HepG2 (cell line): ENCODE measurements at regions not wholly inside any gene's neighbourhood (a gene's known extent, or its start where the extent isn't known, plus 50 kb on each side); places are given as distances from the start of the nearest gene placed in this dataset.

Source experiments
- ATF1 ChIP-seq: IDR thresholded peaks from 2 replicates; pipeline ENCODE4 v1.6.1; 2016; ENCODE audit warnings: mild to moderate bottlenecking, control low read depth
- CHCHD3 ChIP-seq: sonication (generic); formaldehyde crosslinking; IDR thresholded peaks from 2 replicates; pipeline ENCODE4 v1.8.0; 2022; ENCODE audit warnings: mild to moderate bottlenecking, missing genetic modification reagents, moderate library complexity
- GZF1 ChIP-seq: sonication (generic); formaldehyde crosslinking; IDR thresholded peaks from 2 replicates; pipeline ENCODE4 v1.5.1; 2020; ENCODE audit warnings: mild to moderate bottlenecking, missing genetic modification reagents
- HMGXB4 ChIP-seq, 2 experiments: sonication (generic) in 1 of 2; formaldehyde crosslinking in 1 of 2; IDR thresholded peaks; 2 replicates each; pipeline versions ENCODE4 v1.4.0 to v1.6.1; 2018 to 2020; ENCODE audit warnings: missing genetic modification reagents in 2 of 2, borderline replicate concordance in 1 of 2, low read depth in 1 of 2, mild to moderate bottlenecking in 1 of 2, missing biosample characterization in 1 of 2
- HNRNPUL1 ChIP-seq: fragments of 200-400 bp; formaldehyde crosslinking; IDR thresholded peaks from 2 replicates; pipeline ENCODE4 v1.6.1; 2017; ENCODE audit warnings: low read depth, mild to moderate bottlenecking, low read length, moderate library complexity
- IKZF4 ChIP-seq: sonication (generic); formaldehyde crosslinking; IDR thresholded peaks from 2 replicates; pipeline ENCODE4 v1.5.1; 2020; ENCODE audit warnings: borderline replicate concordance, mild to moderate bottlenecking, low read depth, missing genetic modification reagents; ENCODE audit errors: not compliant biosample characterization
- MIXL1 ChIP-seq: IDR thresholded peaks from 2 replicates; pipeline ENCODE4 v1.6.1; 2016
- SNRNP70 ChIP-seq: fragments of 200-400 bp; formaldehyde crosslinking; IDR thresholded peaks from 2 replicates; pipeline ENCODE4 v1.6.1; 2017; ENCODE audit warnings: mild to moderate bottlenecking, low read depth, low read length, moderate library complexity
- SPEN ChIP-seq: sonication (generic); formaldehyde crosslinking; IDR thresholded peaks from 2 replicates; pipeline ENCODE4 v1.5.1; 2020; ENCODE audit warnings: low read depth, mild to moderate bottlenecking, missing genetic modification reagents
- STAG1 ChIP-seq: sonication (generic); formaldehyde crosslinking; IDR thresholded peaks from 2 replicates; pipeline ENCODE4 v1.4.0; 2020; ENCODE audit warnings: missing genetic modification reagents
- TCF7L2 ChIP-seq: IDR thresholded peaks from 2 replicates; pipeline ENCODE4 v1.6.1; 2011; ENCODE audit warnings: mild to moderate bottlenecking, low read depth, low read length, moderate library complexity
- ZBTB4 ChIP-seq: sonication (generic); formaldehyde crosslinking; IDR thresholded peaks from 2 replicates; pipeline ENCODE4 v1.4.0; 2020; ENCODE audit warnings: missing genetic modification reagents, mild to moderate bottlenecking, borderline replicate concordance
- ZBTB7B ChIP-seq: sonication (generic); formaldehyde crosslinking; IDR thresholded peaks from 2 replicates; pipeline ENCODE4 v1.4.0; 2020; ENCODE audit warnings: missing genetic modification reagents
- ZC3H4 ChIP-seq: sonication (generic); formaldehyde crosslinking; IDR thresholded peaks from 2 replicates; pipeline ENCODE4 v1.4.0; 2020; ENCODE audit warnings: missing genetic modification reagents, borderline replicate concordance
- ZNF513 ChIP-seq: sonication (generic); formaldehyde crosslinking; conservative IDR thresholded peaks from 2 replicates; pipeline ENCODE4 v1.5.0; 2020; ENCODE audit warnings: missing genetic modification reagents
- ZNF83 ChIP-seq: sonication (generic); formaldehyde crosslinking; IDR thresholded peaks from 2 replicates; pipeline ENCODE4 v1.4.0; 2020; ENCODE audit warnings: missing genetic modification reagents, mild to moderate bottlenecking, borderline replicate concordance
- ZSCAN30 ChIP-seq: sonication (generic); formaldehyde crosslinking; IDR thresholded peaks from 2 replicates; pipeline ENCODE4 v1.5.0; 2020; ENCODE audit warnings: mild to moderate bottlenecking, missing genetic modification reagents
- TF ChIP-seq, protein P1 (sequence below): sonication (generic); formaldehyde crosslinking; IDR thresholded peaks from 2 replicates; pipeline ENCODE4 v1.4.0; 2020; ENCODE audit warnings: missing genetic modification reagents, borderline replicate concordance
- TF ChIP-seq, protein P2 (sequence below): sonication (generic); formaldehyde crosslinking; IDR thresholded peaks from 2 replicates; pipeline ENCODE4 v1.8.0; 2022; ENCODE audit warnings: missing genetic modification reagents, mild to moderate bottlenecking, moderate library complexity, borderline replicate concordance

GRCh38 chr4:189364032-189364449 is 576.6 kb upstream of the FRG1 start (continued):
- TF ChIP-seq, protein P1, sequence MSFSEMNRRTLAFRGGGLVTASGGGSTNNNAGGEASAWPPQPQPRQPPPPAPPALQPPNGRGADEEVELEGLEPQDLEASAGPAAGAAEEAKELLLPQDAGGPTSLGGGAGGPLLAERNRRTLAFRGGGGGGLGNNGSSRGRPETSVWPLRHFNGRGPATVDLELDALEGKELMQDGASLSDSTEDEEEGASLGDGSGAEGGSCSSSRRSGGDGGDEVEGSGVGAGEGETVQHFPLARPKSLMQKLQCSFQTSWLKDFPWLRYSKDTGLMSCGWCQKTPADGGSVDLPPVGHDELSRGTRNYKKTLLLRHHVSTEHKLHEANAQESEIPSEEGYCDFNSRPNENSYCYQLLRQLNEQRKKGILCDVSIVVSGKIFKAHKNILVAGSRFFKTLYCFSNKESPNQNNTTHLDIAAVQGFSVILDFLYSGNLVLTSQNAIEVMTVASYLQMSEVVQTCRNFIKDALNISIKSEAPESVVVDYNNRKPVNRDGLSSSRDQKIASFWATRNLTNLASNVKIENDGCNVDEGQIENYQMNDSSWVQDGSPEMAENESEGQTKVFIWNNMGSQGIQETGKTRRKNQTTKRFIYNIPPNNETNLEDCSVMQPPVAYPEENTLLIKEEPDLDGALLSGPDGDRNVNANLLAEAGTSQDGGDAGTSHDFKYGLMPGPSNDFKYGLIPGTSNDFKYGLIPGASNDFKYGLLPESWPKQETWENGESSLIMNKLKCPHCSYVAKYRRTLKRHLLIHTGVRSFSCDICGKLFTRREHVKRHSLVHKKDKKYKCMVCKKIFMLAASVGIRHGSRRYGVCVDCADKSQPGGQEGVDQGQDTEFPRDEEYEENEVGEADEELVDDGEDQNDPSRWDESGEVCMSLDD (CRISPR knock-in tag): no peak
- no peak for TF ChIP-seq ZC3H4 (CRISPR knock-in tag)
- no peak for TF ChIP-seq STAG1
- no peak for TF ChIP-seq MIXL1
- TF ChIP-seq, protein P2, sequence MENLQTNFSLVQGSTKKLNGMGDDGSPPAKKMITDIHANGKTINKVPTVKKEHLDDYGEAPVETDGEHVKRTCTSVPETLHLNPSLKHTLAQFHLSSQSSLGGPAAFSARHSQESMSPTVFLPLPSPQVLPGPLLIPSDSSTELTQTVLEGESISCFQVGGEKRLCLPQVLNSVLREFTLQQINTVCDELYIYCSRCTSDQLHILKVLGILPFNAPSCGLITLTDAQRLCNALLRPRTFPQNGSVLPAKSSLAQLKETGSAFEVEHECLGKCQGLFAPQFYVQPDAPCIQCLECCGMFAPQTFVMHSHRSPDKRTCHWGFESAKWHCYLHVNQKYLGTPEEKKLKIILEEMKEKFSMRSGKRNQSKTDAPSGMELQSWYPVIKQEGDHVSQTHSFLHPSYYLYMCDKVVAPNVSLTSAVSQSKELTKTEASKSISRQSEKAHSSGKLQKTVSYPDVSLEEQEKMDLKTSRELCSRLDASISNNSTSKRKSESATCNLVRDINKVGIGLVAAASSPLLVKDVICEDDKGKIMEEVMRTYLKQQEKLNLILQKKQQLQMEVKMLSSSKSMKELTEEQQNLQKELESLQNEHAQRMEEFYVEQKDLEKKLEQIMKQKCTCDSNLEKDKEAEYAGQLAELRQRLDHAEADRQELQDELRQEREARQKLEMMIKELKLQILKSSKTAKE: no peak
- no peak for TF ChIP-seq ZBTB7B (CRISPR knock-in tag)
- TF ChIP-seq CHCHD3: no peak
- TF ChIP-seq HNRNPUL1: no peak
- TF ChIP-seq ZNF513: no peak
- no peak for TF ChIP-seq ZNF83 (CRISPR knock-in tag)
- TF ChIP-seq GZF1 (CRISPR knock-in tag): no peak
- no peak for TF ChIP-seq SNRNP70
- no peak for TF ChIP-seq ZBTB4 (CRISPR knock-in tag)
- TF ChIP-seq ZSCAN30 (CRISPR knock-in tag): no peak
- TF ChIP-seq SPEN (CRISPR knock-in tag): peak; percentile 74; the same call in 1 of the 2 replicates
- peak; percentile 49 for TF ChIP-seq IKZF4
- TF ChIP-seq TCF7L2: no peak
- no peak; a peak in 1 of 4 replicates for TF ChIP-seq HMGXB4 (CRISPR knock-in tag; IDR thresholded peaks at IDR 0.05; ENCODE audit: borderline replicate concordance in 1 of 2, low read depth in 1 of 2)
- TF ChIP-seq ATF1 (CRISPR knock-in tag): peak; percentile 86
